H9 (cell line): ENCODE measurements at regions not wholly inside any gene's neighbourhood (a gene's known extent, or its start where the extent isn't known, plus 50 kb on each side); places are given as distances from the start of the nearest gene placed in this dataset.

Experiments
- DNase-seq: peaks from one replicate; pipeline ENCODE4 v3.0.0-alpha.2; 2017
- H2AFZ ChIP-seq: one replicate; pipeline ENCODE4 v1.6.1; 2013; ENCODE audit warnings: mild to moderate bottlenecking, low read length, control low read depth, moderate library complexity
- H2AK5ac ChIP-seq: 2 replicates; pipeline ENCODE4 v1.6.1; 2013; ENCODE audit warnings: low read length, control low read depth, mixed read lengths; ENCODE audit not compliant: insufficient read length
- H2BK120ac ChIP-seq: one replicate; pipeline ENCODE4 v1.6.1; 2013; ENCODE audit warnings: low read depth, mild to moderate bottlenecking, low read length, control low read depth, inconsistent platforms; ENCODE audit not compliant: poor library complexity, severe bottlenecking
- H2BK12ac ChIP-seq: 2 replicates; pipeline ENCODE4 v1.6.1; 2013; ENCODE audit warnings: low read length, control low read depth, mixed read lengths, low read depth; ENCODE audit not compliant: insufficient read length
- H2BK15ac ChIP-seq: 2 replicates; pipeline ENCODE4 v1.6.1; 2013; ENCODE audit warnings: low read depth, low read length, control low read depth
- H2BK20ac ChIP-seq: one replicate; pipeline ENCODE4 v1.6.1; 2013; ENCODE audit warnings: low read depth, mild to moderate bottlenecking, low read length, control low read depth, inconsistent platforms; ENCODE audit not compliant: poor library complexity, severe bottlenecking
- H2BK5ac ChIP-seq: 2 replicates; pipeline ENCODE4 v1.6.1; 2013; ENCODE audit warnings: low read length, control low read depth, mixed read lengths; ENCODE audit not compliant: insufficient read length
- H3K14ac ChIP-seq: 2 replicates; pipeline ENCODE4 v1.6.1; 2013; ENCODE audit warnings: low read length, control low read depth; ENCODE audit not compliant: insufficient read depth
- H3K18ac ChIP-seq: 2 replicates; pipeline ENCODE4 v1.6.1; 2013; ENCODE audit warnings: low read depth, mild to moderate bottlenecking, mixed read lengths, low read length, control low read depth; ENCODE audit not compliant: insufficient read length
- H3K23ac ChIP-seq: 2 replicates; pipeline ENCODE4 v1.6.1; 2013; ENCODE audit warnings: low read length, control low read depth, mixed read lengths, low read depth; ENCODE audit not compliant: insufficient read length
- H3K23me2 ChIP-seq: 2 replicates; pipeline ENCODE4 v1.6.1; 2013; ENCODE audit warnings: low read depth, mild to moderate bottlenecking, mixed read lengths, low read length, control low read depth; ENCODE audit not compliant: insufficient read length, poor library complexity, severe bottlenecking
- H3K27ac ChIP-seq: 2 replicates; pipeline ENCODE4 v1.5.1; 2013; ENCODE audit warnings: low read length, control low read depth, mixed read lengths, low read depth; ENCODE audit not compliant: insufficient read length
- H3K27me3 ChIP-seq: 2 replicates; pipeline ENCODE4 v1.6.1; 2013; ENCODE audit warnings: low read length, control low read depth, inconsistent platforms; ENCODE audit not compliant: insufficient read depth
- H3K4ac ChIP-seq: 2 replicates; pipeline ENCODE4 v1.6.1; 2013; ENCODE audit warnings: low read depth, mild to moderate bottlenecking, control low read depth, inconsistent platforms, low read length, moderate library complexity
- H3K4me1 ChIP-seq: 2 replicates; pipeline ENCODE4 v1.6.1; 2013; ENCODE audit warnings: low read length, control low read depth, inconsistent platforms; ENCODE audit not compliant: insufficient read depth
- H3K4me2 ChIP-seq: 2 replicates; pipeline ENCODE4 v1.6.1; 2013; ENCODE audit warnings: low read length, control low read depth, mixed read lengths; ENCODE audit not compliant: insufficient read length, insufficient read depth
- H3K56ac ChIP-seq: 2 replicates; pipeline ENCODE4 v1.6.1; 2013; ENCODE audit warnings: low read depth, mild to moderate bottlenecking, mixed read lengths, low read length, control low read depth; ENCODE audit not compliant: insufficient read length
- H3K79me1 ChIP-seq: 2 replicates; pipeline ENCODE4 v1.6.1; 2013; ENCODE audit warnings: low read depth, mild to moderate bottlenecking, moderate library complexity, low read length, control low read depth, inconsistent platforms; ENCODE audit not compliant: insufficient read depth, poor library complexity, severe bottlenecking
- H3K79me2 ChIP-seq: 2 replicates; pipeline ENCODE4 v1.6.1; 2013; ENCODE audit warnings: low read length, control low read depth, inconsistent platforms; ENCODE audit not compliant: insufficient read depth
- H3K9ac ChIP-seq: 2 replicates; pipeline ENCODE4 v1.6.1; 2013; ENCODE audit warnings: low read length, control low read depth, mixed read lengths; ENCODE audit not compliant: insufficient read length; ENCODE audit errors: extremely low read depth
- H3K9me3 ChIP-seq: one replicate; pipeline ENCODE4 v1.6.1; 2013; ENCODE audit warnings: low read depth, low read length, inconsistent platforms; ENCODE audit not compliant: control insufficient read depth
- H3T11ph ChIP-seq: one replicate; pipeline ENCODE4 v1.6.1; 2013; ENCODE audit warnings: mild to moderate bottlenecking, low read length, control low read depth, inconsistent platforms
- H4K20me1 ChIP-seq: one replicate; pipeline ENCODE4 v1.6.1; 2013; ENCODE audit not compliant: control insufficient read depth, insufficient read length, insufficient read depth
- H4K5ac ChIP-seq: 2 replicates; pipeline ENCODE4 v1.6.1; 2013; ENCODE audit warnings: low read depth, mild to moderate bottlenecking, mixed read lengths, low read length, control low read depth; ENCODE audit not compliant: insufficient read length
- H4K8ac ChIP-seq: replicated peaks from 2 replicates; pipeline ENCODE4 v1.6.1; 2013; ENCODE audit warnings: low read length, control low read depth, mixed read lengths, low read depth; ENCODE audit not compliant: insufficient read length
- H4K91ac ChIP-seq: 2 replicates; pipeline ENCODE4 v1.6.1; 2013; ENCODE audit warnings: low read depth, mild to moderate bottlenecking, moderate library complexity, mixed read lengths, low read length, control low read depth; ENCODE audit not compliant: insufficient read length
- H3K27ac Mint-ChIP-seq, 3 experiments: 2 replicates in 2 of 3; 3 replicates in 1 of 3; pipeline ENCODE4 v1.8.0; 2020 to 2021; ENCODE audit warnings: mixed read lengths in 3 of 3, mild to moderate bottlenecking in 1 of 3, moderate library complexity in 1 of 3
- H3K27me3 Mint-ChIP-seq: 2 replicates; pipeline ENCODE4 v1.8.0; 2021; ENCODE audit warnings: low read depth, mild to moderate bottlenecking, moderate library complexity, mixed read lengths
- H3K36me3 Mint-ChIP-seq, 3 experiments: 2 replicates in 2 of 3; 3 replicates in 1 of 3; pipeline ENCODE4 v1.8.0; 2020 to 2021; ENCODE audit warnings: low read depth in 3 of 3, mixed read lengths in 3 of 3; ENCODE audit not compliant: insufficient read depth in 1 of 3
- H3K4me1 Mint-ChIP-seq, 2 experiments: 2 replicates each; pipeline ENCODE4 v1.8.0; 2020; ENCODE audit warnings: mixed read lengths in 2 of 2
- H3K4me3 Mint-ChIP-seq, 2 experiments: 2 replicates in 1 of 2; 3 replicates in 1 of 2; pipeline ENCODE4 v1.8.0; 2020 to 2021; ENCODE audit warnings: mild to moderate bottlenecking in 2 of 2, mixed read lengths in 2 of 2, moderate library complexity in 1 of 2
- H3K9me3 Mint-ChIP-seq, 2 experiments: 2 replicates in 1 of 2; 3 replicates in 1 of 2; pipeline ENCODE4 v1.8.0; 2020; ENCODE audit warnings: mild to moderate bottlenecking in 2 of 2, mixed read lengths in 2 of 2, moderate library complexity in 1 of 2
- CTCF ChIP-seq: fragments of 200-600 bp; sonication (generic); conservative IDR thresholded peaks from 3 replicates; pipeline ENCODE4 v1.8.0; 2021; ENCODE audit warnings: antibody characterized with exemption, mild to moderate bottlenecking
- WGBS: extraction: QIAGEN DNeasy Blood & Tissue Kit; methylation state at CpG from one replicate; pipeline ENCODE4 v1.1.7; 2013; ENCODE audit warnings: missing lambda C conversion rate, low lambda C conversion rate, mixed read lengths; ENCODE audit not compliant: insufficient read length; ENCODE audit errors: extremely low coverage; 5-methylcytosine and 5-hydroxymethylcytosine counted together

GRCh38 chr7:47153058-47153457, 428.9 kb downstream of the TNS3 start:
- H3K4me2 ChIP-seq: no peak overlapping the region
- Mint-ChIP-seq H3K4me3 (no peak overlapping the region), H3K27ac (no peak overlapping the region), H3K27me3 (no peaks in the 10 kb centered on the region), H3K4me1 (peaks cover 15 to 18% of the 10 kb centered on the region in 2 experiments), H3K36me3 (no peaks in the 10 kb centered on the region; a peak in 1 of 7 replicates), H3K9me3 (no peaks in the 10 kb centered on the region)
- H4K5ac ChIP-seq: no peak overlapping the region
- no peaks in the 10 kb centered on the region for H4K20me1 ChIP-seq
- H3K18ac ChIP-seq: no peak overlapping the region
- H3K14ac ChIP-seq: no peak overlapping the region
- no peak for DNase-seq
- H3K27me3 ChIP-seq: no peaks in the 10 kb centered on the region
- H2BK12ac ChIP-seq: no peak overlapping the region
- no peak overlapping the region for H3K56ac ChIP-seq
- H3K4ac ChIP-seq: no peak overlapping the region
- H4K8ac ChIP-seq: no peak overlapping the region
- no peak overlapping the region for H3K27ac ChIP-seq
- H2BK5ac ChIP-seq: no peak overlapping the region
- WGBS: no CpG with 5 or more reads among the region's 5 CpGs
- no peak overlapping the region for H2BK15ac ChIP-seq
- H2AFZ ChIP-seq: no peak overlapping the region
- no peaks in the 10 kb centered on the region for H3K23me2 ChIP-seq
- no peaks in the 10 kb centered on the region for H3K9me3 ChIP-seq
- peaks cover 5% of the 10 kb centered on the region for H3K4me1 ChIP-seq
- H3K9ac ChIP-seq: no peak overlapping the region
- H2BK120ac ChIP-seq: no peak overlapping the region
- H4K91ac ChIP-seq: no peak overlapping the region
- no peak overlapping the region for H2BK20ac ChIP-seq
- H3K23ac ChIP-seq: no peak overlapping the region
- TF ChIP-seq CTCF: no peak
- H3T11ph ChIP-seq: no peak overlapping the region
- no peaks in the 10 kb centered on the region for H3K79me2 ChIP-seq
- no peaks in the 10 kb centered on the region for H3K79me1 ChIP-seq
- no peak overlapping the region for H2AK5ac ChIP-seq
